CD4-positive, alpha-beta T cell (primary cell): ENCODE measurements at regions not wholly inside any gene's neighbourhood (a gene's known extent, or its start where the extent isn't known, plus 50 kb on each side); places are given as distances from the start of the nearest gene placed in this dataset.
A peak's percentile ranks its signal among the peaks of the same experiment; 100 is the strongest.

ENCODE experiments used
- ATAC-seq: fragments of 200-7000 bp; cut with Tn5 transposase; one replicate; pipeline ENCODE4 v1.10.0; 2022; ENCODE audit warnings: mild to moderate bottlenecking; ENCODE audit not compliant: poor library complexity
- CTCF ChIA-PET: fragments of 350-600 bp; sonication (Branson Sonifier 250); formaldehyde crosslinking; loops from one replicate; lab custom pipeline; 2021; ENCODE audit warnings: antibody characterized with exemption, inconsistent platforms; lab: Charles Lee
- POLR2A ChIA-PET: fragments of 350-600 bp; sonication (Branson Sonifier 250); formaldehyde crosslinking; loops from one replicate; lab custom pipeline; 2021; ENCODE audit warnings: antibody characterized with exemption, inconsistent platforms; lab: Charles Lee
- DNase-seq, 14 experiments: peaks; one replicate each; pipeline ENCODE4 v3.0.0-alpha.2; 2013 to 2020; ENCODE audit warnings: mixed read lengths in 2 of 14
- H3K27ac ChIP-seq, 2 donors: one replicate each; pipeline versions ENCODE4 v1.5.1 to v1.7.0; 2013; ENCODE audit warnings: low read length in 2 of 2, low read depth in 1 of 2, mild to moderate bottlenecking in 1 of 2
- H3K27me3 ChIP-seq, 2 experiments: 1 replicate in 1 of 2; 2 replicates in 1 of 2; pipeline versions ENCODE4 v1.6.1 to v1.7.0; 2013; ENCODE audit warnings: low read length in 2 of 2, control low read depth in 1 of 2, mild to moderate bottlenecking in 1 of 2, moderate library complexity in 1 of 2; ENCODE audit not compliant: insufficient read depth in 2 of 2, control insufficient read depth in 1 of 2
- H3K36me3 ChIP-seq: one replicate; pipeline ENCODE4 v1.6.1; 2013; ENCODE audit warnings: low read length, control low read depth; ENCODE audit not compliant: insufficient read depth
- H3K4me1 ChIP-seq: one replicate; pipeline ENCODE4 v1.6.1; 2013; ENCODE audit warnings: low read length, control low read depth; ENCODE audit not compliant: insufficient read depth
- H3K4me3 ChIP-seq: one replicate; pipeline ENCODE4 v1.5.1; 2013; ENCODE audit warnings: mild to moderate bottlenecking, low read length, moderate library complexity
- H3K9me3 ChIP-seq, 2 experiments: 1 replicate in 1 of 2; 2 replicates in 1 of 2; pipeline versions ENCODE4 v1.6.1 to v1.7.0; 2013; ENCODE audit warnings: low read length in 2 of 2, mild to moderate bottlenecking in 2 of 2, control low read depth in 1 of 2, moderate library complexity in 1 of 2; ENCODE audit not compliant: control insufficient read depth in 1 of 2, insufficient read depth in 1 of 2
- H3K27ac Mint-ChIP-seq: one replicate; pipeline ENCODE4 v1.8.0; 2020; ENCODE audit warnings: mixed read lengths
- H3K27me3 Mint-ChIP-seq: one replicate; pipeline ENCODE4 v1.8.0; 2021; ENCODE audit warnings: mixed read lengths
- H3K36me3 Mint-ChIP-seq: one replicate; pipeline ENCODE4 v1.8.0; 2021; ENCODE audit warnings: low read depth, mixed read lengths
- H3K4me1 Mint-ChIP-seq: one replicate; pipeline ENCODE4 v1.8.0; 2021; ENCODE audit warnings: low read depth, mixed read lengths
- H3K4me3 Mint-ChIP-seq: one replicate; pipeline ENCODE4 v1.8.0; 2020; ENCODE audit warnings: mild to moderate bottlenecking, mixed read lengths
- H3K9me3 Mint-ChIP-seq: one replicate; pipeline ENCODE4 v1.8.0; 2020; ENCODE audit warnings: mixed read lengths
- CTCF ChIP-seq: fragments of 200-600 bp; IDR thresholded peaks from one replicate; pipeline ENCODE4 v1.8.0; 2022; ENCODE audit warnings: antibody characterized with exemption, mild to moderate bottlenecking
- intact Hi-C, 2 experiments: fragments of 100-400 bp; cut with DNase I in 1 of 2; cut with micrococcal nuclease in 1 of 2; formaldehyde crosslinking; loops; one replicate each; pipeline versions ENCODE4 v1.15.1 to v1.9.0; 2023 to 2025; cut with DNase I, micrococcal nuclease

- Mint-ChIP-seq H3K36me3 (no peaks in the 10 kb centered on the region), H3K4me3 (no peak overlapping the region), H3K9me3 (no peaks in the 10 kb centered on the region), H3K27ac (no peak overlapping the region), H3K27me3 (no peaks in the 10 kb centered on the region), H3K4me1 (peaks cover 17% of the 10 kb centered on the region)
- ATAC-seq (no peak), DNase-seq (no peak)
- TF ChIP-seq CTCF: no peak
- Histone ChIP-seq H3K4me1 (no peaks in the 10 kb centered on the region), H3K36me3 (no peaks in the 10 kb centered on the region), H3K27me3 (no peaks in the 10 kb centered on the region), H3K27ac (no peak overlapping the region), H3K4me3 (no peak overlapping the region), H3K9me3 (no peaks in the 10 kb centered on the region)
- ChIA-PET CTCF (no interaction called here), POLR2A (no interaction called here)
- intact Hi-C loops: no loop called here
Observed at GRCh38 chr3:106421909-106422308, 553.1 kb upstream of the CBLB start.

DNA sequence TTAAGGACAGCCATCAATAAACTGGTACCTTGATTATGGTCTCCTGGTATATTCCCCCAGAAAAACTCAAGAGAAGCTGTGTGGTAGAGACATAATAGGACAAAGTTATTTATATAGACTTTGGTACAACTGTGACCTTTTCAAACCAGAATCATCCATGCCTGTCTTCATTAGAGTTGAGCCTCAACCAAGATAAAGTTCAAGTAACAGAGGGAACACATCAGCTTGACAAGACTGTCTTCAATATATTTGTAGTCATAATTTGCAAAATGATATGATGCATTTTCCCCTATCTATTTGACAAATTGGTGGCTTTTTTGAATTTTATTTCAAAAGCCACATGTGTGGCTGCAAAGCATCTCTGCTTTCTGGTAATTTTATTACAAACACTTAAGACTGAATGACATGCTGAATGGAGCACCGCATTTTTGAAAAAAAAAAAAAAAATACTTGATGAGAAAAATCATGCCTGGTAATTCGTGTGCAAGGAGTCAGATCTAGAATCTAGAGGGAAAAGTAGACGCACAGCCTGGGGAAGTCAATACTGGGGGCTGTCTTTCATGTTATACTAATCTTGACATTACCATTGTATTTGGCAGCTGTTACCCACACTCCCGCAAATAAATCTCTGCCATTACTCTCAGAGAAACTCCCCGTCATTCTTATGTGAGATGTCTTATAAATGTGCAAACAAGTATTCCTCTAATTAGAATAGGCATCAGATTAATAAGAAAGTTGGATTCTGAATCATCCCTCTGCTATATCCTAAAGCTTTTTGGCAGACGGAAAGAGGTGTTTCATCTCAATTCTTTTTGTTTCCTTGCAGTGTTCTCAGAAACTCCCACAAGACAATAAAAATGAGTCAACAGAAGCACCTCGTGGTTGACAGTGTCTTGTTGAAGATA is 554.8 kb upstream of the CBLB start:
- H3K4me1 ChIP-seq: no peaks in the 10 kb centered on the region
- TF ChIP-seq CTCF: no peak
- no peaks in the 10 kb centered on the region for H3K9me3 ChIP-seq
- ATAC-seq: no peak
- no peaks in the 10 kb centered on the region for H3K9me3 Mint-ChIP-seq
- ChIA-PET CTCF (no interaction called here), POLR2A (no interaction called here)
- no peak overlapping the region for H3K27ac ChIP-seq
- H3K4me3 ChIP-seq: no peak overlapping the region
- no peaks in the 10 kb centered on the region for H3K27me3 Mint-ChIP-seq
- no peak overlapping the region for H3K27ac Mint-ChIP-seq
- no peak for DNase-seq
- H3K36me3 Mint-ChIP-seq: no peaks in the 10 kb centered on the region
- no peaks in the 10 kb centered on the region for H3K27me3 ChIP-seq
- H3K36me3 ChIP-seq: no peaks in the 10 kb centered on the region
- no peak overlapping the region for H3K4me3 Mint-ChIP-seq
- intact Hi-C loops: no loop called here
- peaks cover 17% of the 10 kb centered on the region for H3K4me1 Mint-ChIP-seq

GRCh38 chr3:106425026-106425425 is 556.2 kb upstream of the CBLB start:
- no peaks in the 10 kb centered on the region for H3K4me1 ChIP-seq
- H3K36me3 ChIP-seq: no peaks in the 10 kb centered on the region
- ChIA-PET CTCF (no interaction called here), POLR2A (no interaction called here)
- H3K4me1 Mint-ChIP-seq: peaks cover 17% of the 10 kb centered on the region
- ATAC-seq (no peak), DNase-seq (no peak)
- H3K4me3 Mint-ChIP-seq: peak overlapping the region; percentile 39
- H3K9me3 Mint-ChIP-seq: no peaks in the 10 kb centered on the region
- no peaks in the 10 kb centered on the region for H3K36me3 Mint-ChIP-seq
- H3K27me3 Mint-ChIP-seq: no peaks in the 10 kb centered on the region
- no peak for TF ChIP-seq CTCF
- no peaks in the 10 kb centered on the region for H3K9me3 ChIP-seq
- H3K27ac ChIP-seq: no peak overlapping the region
- no peaks in the 10 kb centered on the region for H3K27me3 ChIP-seq
- no peak overlapping the region for H3K27ac Mint-ChIP-seq
- intact Hi-C loops: no loop called here
- no peak overlapping the region for H3K4me3 ChIP-seq
